Tibial artery (tissue), 4 donors: ENCODE measurements at regions not wholly inside any gene's neighbourhood (a gene's known extent, or its start where the extent isn't known, plus 50 kb on each side); places are given as distances from the start of the nearest gene placed in this dataset.

ENCODE experiments used
- DNase-seq, 2 donors: peaks; one replicate each; pipeline ENCODE4 v3.0.0-alpha.2; 2019
- H3K27ac ChIP-seq, 2 donors: fragments of 200-600 bp; sonication (generic) in 1 of 2; 1 replicate in 1 of 2; 2 replicates in 1 of 2; pipeline ENCODE4 v1.5.1; 2018 to 2019; ENCODE audit warnings: mild to moderate bottlenecking in 1 of 2
- H3K27me3 ChIP-seq, 2 donors: fragments of 200-600 bp; sonication (generic) in 1 of 2; one replicate each; pipeline versions ENCODE4 v1.5.1 to v1.6.0; 2016 to 2019
- H3K36me3 ChIP-seq, 3 donors: fragments of 200-600 bp; sonication (generic) in 2 of 3; one replicate each; pipeline ENCODE4 v1.5.1; 2016 to 2019; ENCODE audit warnings: mild to moderate bottlenecking in 2 of 3
- H3K4me1 ChIP-seq, 4 donors: fragments of 200-600 bp; sonication (generic) in 2 of 4; 1 replicate in 3 of 4; 2 replicates in 1 of 4; pipeline ENCODE4 v1.5.1; 2016 to 2019
- H3K4me3 ChIP-seq, 2 donors: fragments of 200-600 bp; sonication (generic) in 1 of 2; 1 replicate in 1 of 2; 2 replicates in 1 of 2; pipeline ENCODE4 v1.5.1; 2018 to 2019; ENCODE audit warnings: mild to moderate bottlenecking in 2 of 2
- H3K9me3 ChIP-seq, 3 donors: fragments of 200-600 bp; sonication (generic) in 1 of 3; one replicate each; pipeline ENCODE4 v1.5.1; 2016 to 2019
- CTCF ChIP-seq, 2 experiments: fragments of 200-600 bp in 1 of 2; fragments of 450-650 bp in 1 of 2; IDR thresholded peaks; one replicate each; pipeline ENCODE4 v1.5.1; 2017 to 2019; ENCODE audit warnings: antibody characterized with exemption in 2 of 2, mild to moderate bottlenecking in 1 of 2, moderate library complexity in 1 of 2
- intact Hi-C: fragments of 100-400 bp; cut with DNase I; formaldehyde crosslinking; loops from one replicate; pipeline ENCODE4 v1.15.0; 2023; ENCODE audit warnings: low total_unique reads

- Histone ChIP-seq H3K4me1 (no peaks in the 10 kb centered on the region), H3K4me3 (no peak overlapping the region), H3K9me3 (no peaks in the 10 kb centered on the region), H3K27me3 (no peaks in the 10 kb centered on the region), H3K36me3 (no peaks in the 10 kb centered on the region), H3K27ac (no peak overlapping the region)
- DNase-seq = no peak
- no peak for TF ChIP-seq CTCF (IDR thresholded peaks at IDR 0.05)
- intact Hi-C loops = no loop called here
These were observed 369.2 kb downstream of the NSUN3 start for GRCh38 chr3:94431876-94432570.

DNA sequence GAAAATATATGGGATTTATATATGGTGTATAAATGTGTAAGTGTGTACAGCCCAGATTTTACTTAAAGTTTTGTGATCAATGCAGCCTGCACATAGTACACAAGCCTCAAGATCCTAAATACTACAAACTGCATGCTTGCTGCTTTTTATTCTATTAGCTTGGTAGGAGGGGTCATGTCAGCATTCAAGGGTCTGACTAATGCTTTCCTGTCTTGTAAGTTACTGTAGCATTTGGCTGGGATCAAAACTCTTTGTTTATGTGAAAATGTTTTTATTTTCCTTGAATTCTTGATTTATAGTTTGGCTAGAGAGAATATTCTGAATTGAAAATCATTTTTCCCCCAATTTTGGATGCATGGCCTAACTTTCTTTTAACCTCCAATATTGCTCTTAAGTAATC is 370.9 kb downstream of the NSUN3 start:
- TF ChIP-seq CTCF (IDR thresholded peaks at IDR 0.05) = no peak
- no peak overlapping the region for H3K4me3 ChIP-seq
- intact Hi-C loops = no loop called here

GRCh38 chr3:94440767-94441493 is 378.1 kb downstream of the NSUN3 start:
- no peak for TF ChIP-seq CTCF (IDR thresholded peaks at IDR 0.05)
- no peaks in the 10 kb centered on the region for H3K36me3 ChIP-seq
- no peak overlapping the region for H3K4me3 ChIP-seq
- intact Hi-C loops = no loop called here
- no peaks in the 10 kb centered on the region for H3K27me3 ChIP-seq
- no peak overlapping the region for H3K27ac ChIP-seq
- DNase-seq = no peak
- H3K9me3 ChIP-seq = no peaks in the 10 kb centered on the region
- peaks cover 0 to 7% (median 0%) of the 10 kb centered on the region in 4 donors for H3K4me1 ChIP-seq

More for the DNA sequence above, 370.9 kb downstream of the NSUN3 start:
- DNase-seq = no peak
- H3K36me3 ChIP-seq = no peaks in the 10 kb centered on the region
- no peak overlapping the region for H3K27ac ChIP-seq
- H3K4me1 ChIP-seq = no peaks in the 10 kb centered on the region
- no peaks in the 10 kb centered on the region for H3K9me3 ChIP-seq
- no peaks in the 10 kb centered on the region for H3K27me3 ChIP-seq

- Histone ChIP-seq H3K4me3 (no peak overlapping the region), H3K9me3 (no peaks in the 10 kb centered on the region), H3K36me3 (no peaks in the 10 kb centered on the region), H3K4me1 (peaks cover 0 to 7% (median 0%) of the 10 kb centered on the region in 4 donors), H3K27ac (no peak overlapping the region), H3K27me3 (no peaks in the 10 kb centered on the region)
- no peak for DNase-seq
- intact Hi-C loops = no loop called here
- no peak for TF ChIP-seq CTCF (IDR thresholded peaks at IDR 0.05)
These were observed 378.6 kb downstream of the NSUN3 start for GRCh38 chr3:94441494-94441847.

DNA sequence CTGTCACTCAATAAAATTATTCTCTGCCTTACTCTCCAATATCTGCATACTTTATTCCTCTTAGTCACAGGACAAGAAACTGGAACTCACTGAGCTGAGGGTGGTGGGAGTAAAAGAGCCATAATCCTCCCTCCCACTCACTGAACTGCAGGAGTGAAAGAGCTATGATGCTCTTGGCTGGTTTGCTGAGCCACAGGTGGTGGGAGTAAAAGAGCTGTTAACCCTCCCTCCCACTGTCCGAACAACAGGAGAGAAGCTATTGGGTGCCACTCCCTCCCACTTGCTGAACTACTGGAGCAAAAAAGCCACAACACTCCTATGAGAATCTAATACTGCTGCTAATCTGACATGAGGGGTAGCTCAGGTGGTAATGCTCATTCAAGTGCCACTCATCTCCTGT is 391.0 kb downstream of the NSUN3 start:
- TF ChIP-seq CTCF (IDR thresholded peaks at IDR 0.05) = no peak
- no peaks in the 10 kb centered on the region for H3K27me3 ChIP-seq
- no peaks in the 10 kb centered on the region for H3K9me3 ChIP-seq
- no peaks in the 10 kb centered on the region for H3K36me3 ChIP-seq
- H3K4me3 ChIP-seq = no peak overlapping the region
- DNase-seq = no peak
- H3K4me1 ChIP-seq = no peaks in the 10 kb centered on the region
- intact Hi-C loops = no loop called here
- no peak overlapping the region for H3K27ac ChIP-seq
